WI38 (cell line): ENCODE measurements at regions not wholly inside any gene's neighbourhood (a gene's known extent, or its start where the extent isn't known, plus 50 kb on each side); places are given as distances from the start of the nearest gene placed in this dataset.

Experiments used
- H3K4me3 ChIP-seq: 2 replicates; pipeline ENCODE4 v1.5.1; 2011; ENCODE audit warnings: low read depth, mild to moderate bottlenecking, control low read depth, low read length
- TF ChIP-seq, protein P1 (sequence below): IDR thresholded peaks from 2 replicates; pipeline ENCODE4 v1.5.1; 2012; ENCODE audit warnings: low read depth, mild to moderate bottlenecking, control low read depth, low read length

- TF ChIP-seq, protein P1, sequence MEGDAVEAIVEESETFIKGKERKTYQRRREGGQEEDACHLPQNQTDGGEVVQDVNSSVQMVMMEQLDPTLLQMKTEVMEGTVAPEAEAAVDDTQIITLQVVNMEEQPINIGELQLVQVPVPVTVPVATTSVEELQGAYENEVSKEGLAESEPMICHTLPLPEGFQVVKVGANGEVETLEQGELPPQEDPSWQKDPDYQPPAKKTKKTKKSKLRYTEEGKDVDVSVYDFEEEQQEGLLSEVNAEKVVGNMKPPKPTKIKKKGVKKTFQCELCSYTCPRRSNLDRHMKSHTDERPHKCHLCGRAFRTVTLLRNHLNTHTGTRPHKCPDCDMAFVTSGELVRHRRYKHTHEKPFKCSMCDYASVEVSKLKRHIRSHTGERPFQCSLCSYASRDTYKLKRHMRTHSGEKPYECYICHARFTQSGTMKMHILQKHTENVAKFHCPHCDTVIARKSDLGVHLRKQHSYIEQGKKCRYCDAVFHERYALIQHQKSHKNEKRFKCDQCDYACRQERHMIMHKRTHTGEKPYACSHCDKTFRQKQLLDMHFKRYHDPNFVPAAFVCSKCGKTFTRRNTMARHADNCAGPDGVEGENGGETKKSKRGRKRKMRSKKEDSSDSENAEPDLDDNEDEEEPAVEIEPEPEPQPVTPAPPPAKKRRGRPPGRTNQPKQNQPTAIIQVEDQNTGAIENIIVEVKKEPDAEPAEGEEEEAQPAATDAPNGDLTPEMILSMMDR: no peak
- H3K4me3 ChIP-seq: no peak overlapping the region
Measured at GRCh38 chr1:83813576-83813975, 185.4 kb downstream of the TTLL7 start.

DNA sequence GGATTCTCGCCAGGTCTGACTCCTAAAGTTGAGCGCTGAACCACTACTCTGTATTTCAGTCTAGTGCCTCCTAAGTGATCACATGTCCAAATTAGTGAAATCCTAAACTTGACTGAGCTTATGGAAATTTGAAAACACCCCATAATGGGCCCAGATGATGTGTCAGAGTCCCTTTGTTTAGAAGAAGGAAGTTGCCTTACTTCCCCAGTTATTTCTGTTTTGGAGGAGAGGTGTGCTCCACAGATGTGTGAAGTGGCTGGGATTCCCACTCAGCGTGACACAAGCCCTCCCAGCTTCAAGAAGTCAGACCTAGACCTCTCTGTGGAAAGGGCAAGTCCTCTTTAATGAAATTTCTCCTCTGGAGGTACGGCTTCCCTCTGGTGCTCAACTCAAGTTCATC lies 188.8 kb downstream of the TTLL7 start:
- TF ChIP-seq, protein P1: no peak

GRCh38 chr1:83808536-83808935 lies 190.4 kb downstream of the TTLL7 start:
- H3K4me3 ChIP-seq: no peak overlapping the region
- TF ChIP-seq, protein P1: no peak

More for the DNA sequence above, 188.8 kb downstream of the TTLL7 start:
- H3K4me3 ChIP-seq: no peak overlapping the region

DNA sequence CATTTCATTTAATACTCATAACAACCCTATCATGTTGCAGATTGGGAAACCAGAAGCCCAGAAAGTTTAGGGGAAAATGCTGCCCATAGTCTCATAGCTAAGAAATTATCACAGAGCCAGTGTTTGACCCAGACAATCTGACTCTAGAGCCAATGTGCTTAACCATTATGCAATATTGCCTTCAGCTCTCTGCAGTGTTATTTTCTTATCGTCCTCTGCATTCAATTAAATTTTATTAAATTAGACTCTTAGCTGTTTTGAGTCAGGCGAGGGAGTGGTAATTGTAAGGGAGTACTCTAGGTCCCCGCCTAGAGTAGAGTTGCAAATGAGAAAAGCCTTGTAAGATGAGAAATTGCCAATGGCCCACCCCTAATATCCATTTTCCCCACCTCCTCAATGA lies 191.1 kb downstream of the TTLL7 start:
- no peak overlapping the region for H3K4me3 ChIP-seq
- TF ChIP-seq, protein P1: no peak

DNA sequence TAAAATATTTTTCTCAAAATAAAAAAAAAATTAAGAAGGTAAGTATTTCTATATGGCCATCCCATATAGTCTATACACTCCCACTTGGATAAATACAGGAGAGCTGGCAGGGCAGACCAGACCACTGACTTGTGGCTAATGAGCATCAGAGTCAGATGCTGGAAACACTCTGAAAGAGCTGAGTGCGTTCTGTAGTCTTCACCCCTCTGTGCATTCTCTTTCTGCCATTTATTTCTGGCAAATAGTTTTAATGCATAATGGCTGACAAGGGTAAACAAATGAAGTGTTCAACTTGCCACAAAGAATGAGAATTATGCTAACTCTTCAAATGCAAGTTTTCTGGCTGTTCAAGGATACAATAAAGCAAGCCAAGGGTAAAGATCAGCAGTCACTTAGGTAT lies 191.7 kb downstream of the TTLL7 start:
- TF ChIP-seq, protein P1: no peak
- H3K4me3 ChIP-seq: no peak overlapping the region

GRCh38 chr1:83805921-83806320 lies 193.0 kb downstream of the TTLL7 start:
- TF ChIP-seq, protein P1: no peak
- no peak overlapping the region for H3K4me3 ChIP-seq

DNA sequence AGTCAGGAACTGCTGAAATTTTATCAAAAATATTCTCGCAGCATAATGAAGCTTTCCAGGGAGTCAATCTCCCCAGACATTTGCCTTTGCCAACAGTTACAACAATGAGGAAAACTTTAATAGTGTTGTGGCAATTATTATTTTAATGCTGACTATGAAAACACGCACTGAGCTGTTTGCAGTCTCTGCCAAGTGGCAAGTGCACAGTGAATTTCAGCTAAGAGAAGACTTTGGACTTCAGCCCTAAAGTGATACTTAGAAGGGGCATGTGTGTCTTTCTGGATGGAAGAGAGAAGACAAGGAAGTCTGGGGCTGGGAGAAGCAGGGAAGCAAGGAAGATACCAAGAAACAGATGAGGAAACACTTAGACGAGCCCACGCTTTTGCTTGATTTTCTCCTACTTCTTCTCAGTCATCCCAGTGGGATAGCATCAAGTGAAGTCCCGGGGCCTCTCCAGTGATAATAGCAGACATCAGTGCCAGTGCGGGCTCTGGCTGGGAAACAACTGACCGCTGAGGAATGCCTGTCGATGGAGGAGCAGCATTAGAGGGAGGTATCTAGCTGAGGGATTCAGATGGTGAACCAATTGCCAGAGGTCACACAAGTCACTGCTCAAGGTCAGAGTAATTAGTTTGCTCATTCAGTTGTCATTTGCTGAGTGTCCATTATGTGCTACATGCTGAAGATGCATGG lies 196.3 kb downstream of the TTLL7 start:
- H3K4me3 ChIP-seq: no peak overlapping the region
- TF ChIP-seq, protein P1: no peak
